IMR-90 (cell line): ENCODE measurements at regions not wholly inside any gene's neighbourhood (a gene's known extent, or its start where the extent isn't known, plus 50 kb on each side); places are given as distances from the start of the nearest gene placed in this dataset.

Experiments used
- ATAC-seq: fragments of 200-7000 bp; cut with Tn5 transposase; 2 replicates; pipeline ENCODE4 v1.9.1; 2020; ENCODE audit warnings: low read depth, mild to moderate bottlenecking, moderate library complexity
- BruUV-seq: library from RNA; stranded (reverse); fragments of 400-500 nt; replicated peaks from 2 replicates; lab custom pipeline; 2021; lab: Mats Ljungman, UMichigan
- CTCF ChIA-PET: fragments of 300-600 bp; formaldehyde crosslinking; extraction: SDS; loops from one replicate; lab custom pipeline; 2021; ENCODE audit warnings: antibody characterized with exemption; lab: Yijun Ruan, JAX
- POLR2A ChIA-PET: fragments of 300-600 bp; sonication (Branson Sonifier 250); formaldehyde crosslinking; loops from one replicate; lab custom pipeline; 2022; ENCODE audit warnings: antibody characterized with exemption; ENCODE audit not compliant: unreplicated experiment; lab: Charles Lee
- DNase-seq: peaks from one replicate; pipeline ENCODE4 v3.0.0; 2013
- H2AFZ ChIP-seq: replicated peaks from 2 replicates; pipeline ENCODE3; 2013; ENCODE audit warnings: low read length, mild to moderate bottlenecking; ENCODE audit not compliant: poor library complexity
- H2AK5ac ChIP-seq: 2 replicates; pipeline ENCODE4 v1.6.1; 2013; ENCODE audit warnings: low read depth, low read length, inconsistent platforms
- H2AK9ac ChIP-seq: replicated peaks from 2 replicates; pipeline ENCODE3; 2013; ENCODE audit warnings: mild to moderate bottlenecking, low read depth, low read length, moderate library complexity; ENCODE audit not compliant: poor library complexity
- H2BK120ac ChIP-seq: 2 replicates; pipeline ENCODE4 v1.6.1; 2013; ENCODE audit warnings: low read depth, low read length, inconsistent platforms
- H2BK15ac ChIP-seq: 3 replicates; pipeline ENCODE4 v1.6.1; 2013; ENCODE audit warnings: low read depth, low read length, inconsistent platforms
- H2BK20ac ChIP-seq: 2 replicates; pipeline ENCODE4 v1.6.1; 2013; ENCODE audit warnings: low read depth, mild to moderate bottlenecking, inconsistent platforms, low read length, moderate library complexity
- H2BK5ac ChIP-seq: 2 replicates; pipeline ENCODE4 v1.6.1; 2013; ENCODE audit warnings: mild to moderate bottlenecking, low read depth, low read length, inconsistent platforms; ENCODE audit not compliant: poor library complexity, severe bottlenecking
- H3K14ac ChIP-seq: replicated peaks from 2 replicates; pipeline ENCODE4 v1.6.1; 2013; ENCODE audit warnings: low read depth, low read length, inconsistent platforms
- H3K18ac ChIP-seq: 2 replicates; pipeline ENCODE4 v1.6.1; 2013; ENCODE audit warnings: low read depth, low read length, control low read depth
- H3K23ac ChIP-seq: 2 replicates; pipeline ENCODE4 v1.6.1; 2013; ENCODE audit warnings: low read depth, low read length, inconsistent platforms
- H3K27ac ChIP-seq: 2 replicates; pipeline ENCODE4 v1.5.1; 2013; ENCODE audit warnings: mild to moderate bottlenecking, control low read depth, low read length; ENCODE audit not compliant: insufficient read depth
- H3K27me3 ChIP-seq: 2 replicates; pipeline ENCODE4 v1.6.1; 2013; ENCODE audit warnings: low read length; ENCODE audit not compliant: control insufficient read depth, insufficient read depth
- H3K36me3 ChIP-seq: 2 replicates; pipeline ENCODE4 v1.6.1; 2013; ENCODE audit warnings: low read length, mixed read lengths; ENCODE audit not compliant: control insufficient read depth, insufficient read depth
- H3K4ac ChIP-seq: 2 replicates; pipeline ENCODE4 v1.6.1; 2013; ENCODE audit warnings: low read depth, low read length, inconsistent platforms
- H3K4me1 ChIP-seq: 2 replicates; pipeline ENCODE4 v1.6.1; 2013; ENCODE audit warnings: low read length, mixed read lengths; ENCODE audit not compliant: control insufficient read depth, insufficient read depth
- H3K4me2 ChIP-seq: 2 replicates; pipeline ENCODE4 v1.6.1; 2013; ENCODE audit warnings: low read depth, mild to moderate bottlenecking, control low read depth, low read length, moderate library complexity
- H3K4me3 ChIP-seq: 2 replicates; pipeline ENCODE4 v1.5.1; 2013; ENCODE audit warnings: low read depth, mild to moderate bottlenecking, control low read depth, low read length, moderate library complexity; ENCODE audit not compliant: insufficient read depth
- H3K56ac ChIP-seq: 2 replicates; pipeline ENCODE4 v1.6.1; 2013; ENCODE audit warnings: low read length, inconsistent platforms; ENCODE audit not compliant: insufficient read depth; ENCODE audit errors: extremely low read depth
- H3K79me1 ChIP-seq, 2 experiments: 2 replicates each; pipeline ENCODE4 v1.6.1; 2013; ENCODE audit warnings: low read length in 2 of 2, inconsistent platforms in 1 of 2, low read depth in 1 of 2
- H3K9ac ChIP-seq: 2 replicates; pipeline ENCODE4 v1.6.1; 2013; ENCODE audit warnings: low read depth, low read length, control low read depth
- H3K9me1 ChIP-seq: 2 replicates; pipeline ENCODE4 v1.6.1; 2013; ENCODE audit warnings: low read length, inconsistent platforms; ENCODE audit not compliant: insufficient read depth
- H3K9me3 ChIP-seq: 2 replicates; pipeline ENCODE4 v1.6.1; 2013; ENCODE audit warnings: low read length; ENCODE audit not compliant: control insufficient read depth, insufficient read depth
- H4K20me1 ChIP-seq: 2 replicates; pipeline ENCODE4 v1.6.1; 2013; ENCODE audit warnings: low read length, inconsistent platforms; ENCODE audit not compliant: insufficient read depth
- H4K5ac ChIP-seq: 2 replicates; pipeline ENCODE4 v1.6.1; 2013; ENCODE audit warnings: mild to moderate bottlenecking, low read depth, low read length, control low read depth
- H4K8ac ChIP-seq, 2 experiments: 2 replicates each; pipeline ENCODE4 v1.6.1; 2013; ENCODE audit warnings: low read depth in 2 of 2, low read length in 2 of 2, control low read depth in 1 of 2, inconsistent platforms in 1 of 2
- H4K91ac ChIP-seq: 2 replicates; pipeline ENCODE4 v1.6.1; 2013; ENCODE audit warnings: low read depth, low read length, inconsistent platforms; ENCODE audit not compliant: insufficient read depth
- BHLHE40 ChIP-seq: fragments of 150-350 bp; IDR thresholded peaks from 2 replicates; pipeline ENCODE4 v1.6.1; 2016; ENCODE audit warnings: mild to moderate bottlenecking, low read depth, low read length
- CEBPB ChIP-seq: IDR thresholded peaks from 2 replicates; pipeline ENCODE4 v1.6.1; 2012; ENCODE audit warnings: low read depth, low read length, improper control_type of control experiment
- CTCF ChIP-seq: conservative IDR thresholded peaks from 2 replicates; pipeline ENCODE4 v1.5.1; 2012; ENCODE audit warnings: mild to moderate bottlenecking, low read depth, low read length, improper control_type of control experiment
- FOS ChIP-seq: fragments of 150-350 bp; IDR thresholded peaks from 2 replicates; pipeline ENCODE4 v1.6.1; 2016; ENCODE audit warnings: low read depth, low read length
- NFE2L2 ChIP-seq: fragments of 150-350 bp; IDR thresholded peaks from 2 replicates; pipeline ENCODE4 v1.6.1; 2016; ENCODE audit warnings: low read depth, mild to moderate bottlenecking, low read length
- POLR2A ChIP-seq: IDR thresholded peaks from 2 replicates; pipeline ENCODE4 v1.6.1; 2012; ENCODE audit warnings: mild to moderate bottlenecking, low read depth, low read length
- RAD21 ChIP-seq: IDR thresholded peaks from 2 replicates; pipeline ENCODE4 v1.6.1; 2012; ENCODE audit warnings: low read length, improper control_type of control experiment
- RFX5 ChIP-seq: IDR thresholded peaks from 2 replicates; pipeline ENCODE4 v1.8.0; 2012; ENCODE audit warnings: low read depth, mild to moderate bottlenecking, low read length, moderate library complexity
- SMC3 ChIP-seq: fragments of 150-350 bp; IDR thresholded peaks from 2 replicates; pipeline ENCODE4 v1.6.1; 2016; ENCODE audit warnings: low read depth, mild to moderate bottlenecking, antibody characterized with exemption, low read length, moderate library complexity
- WGBS, 2 experiments: methylation state at CpG; one replicate each; pipeline versions ENCODE4 v1.1.5 to v1.1.7; 2013; ENCODE audit warnings: missing lambda C conversion rate in 2 of 2; ENCODE audit not compliant: insufficient read length in 1 of 2; ENCODE audit errors: extremely low coverage in 2 of 2; 5-methylcytosine and 5-hydroxymethylcytosine counted together
- dilution Hi-C: fragments of 300-500 bp; cut with HindIII; formaldehyde crosslinking; loops from one replicate; pipeline ENCODE4 v1.14.3; 2018; ENCODE audit warnings: low sequenced_read_pairs; ENCODE audit not compliant: unreplicated experiment
- in situ Hi-C: fragments of 300-500 bp; cut with MboI; formaldehyde crosslinking; loops from 3 replicates; pipeline ENCODE4 v1.14.3; 2019; ENCODE audit warnings: low sequenced_read_pairs, inconsistent platforms, mixed read lengths
- intact Hi-C: fragments of 100-400 bp; cut with micrococcal nuclease; formaldehyde crosslinking; loops from 2 replicates; pipeline ENCODE4 v1.10.0; 2022
- TF ChIP-seq, protein P1 (sequence below): fragments of 150-350 bp; IDR thresholded peaks from 2 replicates; pipeline ENCODE4 v1.6.1; 2016; ENCODE audit warnings: low read depth, mild to moderate bottlenecking, low read length, moderate library complexity, borderline replicate concordance
- TF ChIP-seq, protein P2 (sequence below): fragments of 150-350 bp; IDR thresholded peaks from 2 replicates; pipeline ENCODE4 v1.6.1; 2017; ENCODE audit warnings: mild to moderate bottlenecking, antibody characterized with exemption, low read length, low read depth

DNA sequence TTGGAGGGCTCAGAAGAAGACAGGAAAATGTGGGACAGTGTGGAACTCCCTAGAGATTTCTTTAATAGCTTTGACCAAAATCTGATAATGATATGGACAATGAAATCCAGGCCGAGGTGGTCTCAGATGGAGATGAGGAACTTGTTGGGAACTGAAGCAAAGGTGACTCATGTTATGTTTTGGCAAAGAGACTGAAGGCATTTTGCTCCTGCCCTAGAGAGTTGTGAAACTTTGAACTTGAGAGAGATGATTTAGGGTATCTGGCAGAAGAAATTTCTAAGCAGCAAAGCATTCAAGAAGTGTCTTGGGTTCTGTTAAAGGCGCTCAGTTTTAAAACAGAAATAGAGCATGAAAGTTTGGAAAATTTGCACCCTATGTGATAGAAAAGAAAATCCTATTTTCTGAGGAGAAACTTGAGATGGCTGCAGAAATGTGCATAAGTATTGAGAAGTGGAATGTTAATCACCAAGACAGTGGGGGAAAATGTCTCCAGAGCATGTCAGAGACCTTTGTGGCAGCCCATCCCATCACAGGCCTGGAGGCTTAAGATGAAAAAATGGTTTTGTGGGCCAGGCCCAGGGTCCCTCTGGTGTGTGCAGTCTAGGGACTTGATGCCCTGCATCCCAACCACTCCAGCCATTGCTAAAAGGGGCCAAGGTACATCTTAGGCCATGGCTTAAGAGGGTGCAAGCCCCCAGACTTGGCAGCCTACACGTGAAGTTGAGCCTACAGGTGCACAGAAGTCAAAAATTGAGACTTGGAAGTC, 463.7 kb upstream of the TLE4 start:
- intact Hi-C loops = no loop called here
- H3K9me1 ChIP-seq = no peaks in the 10 kb centered on the region
- H3K79me1 ChIP-seq = no peaks in the 10 kb centered on the region
- POLR2A ChIA-PET = no interaction called here
- H2BK20ac ChIP-seq = no peak overlapping the region
- no peak overlapping the region for H2AK9ac ChIP-seq
- no peak for TF ChIP-seq CEBPB
- TF ChIP-seq RFX5 = no peak
- TF ChIP-seq FOS = no peak
- no peak for TF ChIP-seq POLR2A
- TF ChIP-seq, protein P1, sequence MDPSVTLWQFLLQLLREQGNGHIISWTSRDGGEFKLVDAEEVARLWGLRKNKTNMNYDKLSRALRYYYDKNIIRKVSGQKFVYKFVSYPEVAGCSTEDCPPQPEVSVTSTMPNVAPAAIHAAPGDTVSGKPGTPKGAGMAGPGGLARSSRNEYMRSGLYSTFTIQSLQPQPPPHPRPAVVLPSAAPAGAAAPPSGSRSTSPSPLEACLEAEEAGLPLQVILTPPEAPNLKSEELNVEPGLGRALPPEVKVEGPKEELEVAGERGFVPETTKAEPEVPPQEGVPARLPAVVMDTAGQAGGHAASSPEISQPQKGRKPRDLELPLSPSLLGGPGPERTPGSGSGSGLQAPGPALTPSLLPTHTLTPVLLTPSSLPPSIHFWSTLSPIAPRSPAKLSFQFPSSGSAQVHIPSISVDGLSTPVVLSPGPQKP = no peak
- no peak for TF ChIP-seq BHLHE40
- TF ChIP-seq SMC3 = no peak
- TF ChIP-seq RAD21 = no peak
- no peak for TF ChIP-seq CTCF
- TF ChIP-seq, protein P2, sequence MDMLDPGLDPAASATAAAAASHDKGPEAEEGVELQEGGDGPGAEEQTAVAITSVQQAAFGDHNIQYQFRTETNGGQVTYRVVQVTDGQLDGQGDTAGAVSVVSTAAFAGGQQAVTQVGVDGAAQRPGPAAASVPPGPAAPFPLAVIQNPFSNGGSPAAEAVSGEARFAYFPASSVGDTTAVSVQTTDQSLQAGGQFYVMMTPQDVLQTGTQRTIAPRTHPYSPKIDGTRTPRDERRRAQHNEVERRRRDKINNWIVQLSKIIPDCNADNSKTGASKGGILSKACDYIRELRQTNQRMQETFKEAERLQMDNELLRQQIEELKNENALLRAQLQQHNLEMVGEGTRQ = no peak
- TF ChIP-seq NFE2L2 = no peak
- H3K36me3 ChIP-seq = no peaks in the 10 kb centered on the region
- ATAC-seq (no peak), DNase-seq (peak; percentile 17)
- no peak overlapping the region for H3K4me2 ChIP-seq
- in situ Hi-C loops = no loop called here
- H2AFZ ChIP-seq = no peak overlapping the region
- dilution Hi-C loops = no loop called here
- H2BK120ac ChIP-seq = no peak overlapping the region
- no peak overlapping the region for H3K18ac ChIP-seq
- H3K9ac ChIP-seq = no peak overlapping the region
- no peak overlapping the region for H2BK15ac ChIP-seq
- H3K14ac ChIP-seq = no peak overlapping the region
- no peaks in the 10 kb centered on the region for H3K27me3 ChIP-seq
- no peak overlapping the region for H3K4me3 ChIP-seq
- H3K27ac ChIP-seq = no peak overlapping the region
- no peak overlapping the region for H4K91ac ChIP-seq
- H2AK5ac ChIP-seq = no peak overlapping the region; the same call in 1 of the 2 replicates
- H3K9me3 ChIP-seq = peaks cover 3% of the 10 kb centered on the region; the same call in 1 of the 2 replicates
- WGBS, 2 experiments = 89% methylated on average over 3 of the region's 3 CpGs; no CpG with 5 or more reads in 1 of the 2 experiments
- no TSS peak for BruUV-seq
- no peak overlapping the region for H4K8ac ChIP-seq
- no peak overlapping the region for H3K56ac ChIP-seq
- no peak overlapping the region for H3K23ac ChIP-seq
- CTCF ChIA-PET = no interaction called here
- no peaks in the 10 kb centered on the region for H4K20me1 ChIP-seq
- no peak overlapping the region for H2BK5ac ChIP-seq
- H3K4me1 ChIP-seq = no peaks in the 10 kb centered on the region
- no peak overlapping the region for H3K4ac ChIP-seq
- no peak overlapping the region for H4K5ac ChIP-seq
